DND-41 (cell line): ENCODE measurements at regions not wholly inside any gene's neighbourhood (a gene's known extent, or its start where the extent isn't known, plus 50 kb on each side); places are given as distances from the start of the nearest gene placed in this dataset.

Experiments used
- ATAC-seq: fragments of 200-7000 bp; cut with Tn5 transposase; 3 replicates; pipeline ENCODE4 v1.9.1; 2021; ENCODE audit warnings: low read depth; ENCODE audit not compliant: insufficient read depth
- DNase-seq: peaks from one replicate; pipeline ENCODE4 v3.0.0-alpha.2; 2020
- H2AFZ ChIP-seq: 2 replicates; pipeline ENCODE4 v1.6.0; 2012; ENCODE audit warnings: low read depth, low read length
- H3K27ac ChIP-seq: 2 replicates; pipeline ENCODE4 v1.5.1; 2012; ENCODE audit warnings: low read length, inconsistent platforms
- H3K27me3 ChIP-seq: fragments of 200-600 bp; sonication (generic); 2 replicates; pipeline ENCODE4 v1.6.0; 2012; ENCODE audit warnings: low read length, mild to moderate bottlenecking, inconsistent platforms; ENCODE audit not compliant: insufficient read depth, poor library complexity
- H3K36me3 ChIP-seq: 2 replicates; pipeline ENCODE4 v1.5.1; 2012; ENCODE audit warnings: low read length, inconsistent platforms; ENCODE audit not compliant: insufficient read depth
- H3K4me1 ChIP-seq: 2 replicates; pipeline ENCODE4 v1.5.1; 2012; ENCODE audit warnings: mild to moderate bottlenecking, low read length; ENCODE audit not compliant: insufficient read depth
- H3K4me2 ChIP-seq: 2 replicates; pipeline ENCODE4 v1.6.0; 2012; ENCODE audit warnings: mild to moderate bottlenecking, moderate library complexity, low read length, inconsistent platforms; ENCODE audit not compliant: insufficient read depth
- H3K4me3 ChIP-seq, 2 experiments: fragments of 200-600 bp in 1 of 2; shearing (Covaris generic) in 1 of 2; 2 replicates each; pipeline ENCODE4 v1.5.1; 2012 to 2016; ENCODE audit warnings: inconsistent platforms in 2 of 2, low read length in 2 of 2, mild to moderate bottlenecking in 2 of 2, low read depth in 1 of 2, moderate library complexity in 1 of 2
- H3K79me2 ChIP-seq: 2 replicates; pipeline ENCODE4 v1.6.0; 2012; ENCODE audit warnings: low read length, inconsistent platforms; ENCODE audit not compliant: insufficient read depth
- H3K9ac ChIP-seq: 2 replicates; pipeline ENCODE4 v1.6.0; 2012; ENCODE audit warnings: low read depth, mild to moderate bottlenecking, inconsistent platforms, low read length, moderate library complexity
- H3K9me3 ChIP-seq: 2 replicates; pipeline ENCODE4 v1.5.1; 2012; ENCODE audit warnings: low read length, moderate library complexity, mild to moderate bottlenecking, inconsistent platforms; ENCODE audit not compliant: insufficient read depth, severe bottlenecking
- H4K20me1 ChIP-seq: 2 replicates; pipeline ENCODE4 v1.6.0; 2012; ENCODE audit warnings: low read length; ENCODE audit not compliant: insufficient read depth
- CTCF ChIP-seq: IDR thresholded peaks from 2 replicates; pipeline ENCODE4 v1.5.1; 2012; ENCODE audit warnings: borderline replicate concordance, low read length, moderate library complexity, mild to moderate bottlenecking; ENCODE audit not compliant: poor library complexity, severe bottlenecking; ENCODE audit errors: extremely low read depth
- EZH2 ChIP-seq: IDR thresholded peaks from 3 replicates; pipeline ENCODE4 v1.6.1; 2012; ENCODE audit warnings: borderline replicate concordance, low read depth, mild to moderate bottlenecking, moderate library complexity, low read length, inconsistent platforms; ENCODE audit not compliant: severe bottlenecking

GRCh38 chr13:40471076-40471475 lies 195.4 kb downstream of the FOXO1 start:
- no peaks in the 10 kb centered on the region for H4K20me1 ChIP-seq
- ATAC-seq: no peak
- TF ChIP-seq CTCF: no peak
- TF ChIP-seq EZH2: no peak
- no peaks in the 10 kb centered on the region for H3K4me1 ChIP-seq
- DNase-seq: no peak
- H3K4me2 ChIP-seq: no peak overlapping the region
- H2AFZ ChIP-seq: no peak overlapping the region
- H3K27me3 ChIP-seq: peaks cover 3% of the 10 kb centered on the region
- no peak overlapping the region for H3K27ac ChIP-seq
- H3K9ac ChIP-seq: no peak overlapping the region
- no peak overlapping the region for H3K4me3 ChIP-seq
- no peaks in the 10 kb centered on the region for H3K79me2 ChIP-seq
- H3K36me3 ChIP-seq: no peaks in the 10 kb centered on the region
- no peaks in the 10 kb centered on the region for H3K9me3 ChIP-seq

DNA sequence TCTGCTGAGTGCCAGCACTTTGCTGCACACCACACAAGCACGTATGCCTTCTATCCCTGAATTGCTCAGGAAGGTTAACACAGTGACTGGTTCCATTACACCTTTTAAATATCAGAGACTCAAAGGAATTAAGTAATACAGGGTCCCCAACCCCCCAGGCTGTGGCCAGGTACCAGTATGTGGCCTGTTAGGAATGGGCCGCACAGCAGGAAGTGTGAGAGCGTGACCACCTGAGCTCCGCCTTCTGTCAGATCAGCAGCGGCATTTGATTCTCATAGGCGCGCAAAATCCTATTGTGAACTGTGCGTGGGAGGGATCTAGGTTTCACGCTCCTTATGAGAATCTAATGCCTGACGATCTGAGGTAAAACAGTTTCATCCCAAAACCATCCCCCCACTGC lies 194.5 kb downstream of the FOXO1 start:
- H3K4me2 ChIP-seq: no peak overlapping the region
- peaks cover 5% of the 10 kb centered on the region for H3K27me3 ChIP-seq
- no peak for TF ChIP-seq EZH2
- TF ChIP-seq CTCF: no peak
- H2AFZ ChIP-seq: no peak overlapping the region
- H3K9me3 ChIP-seq: no peaks in the 10 kb centered on the region
- no peaks in the 10 kb centered on the region for H3K36me3 ChIP-seq
- ATAC-seq (no peak), DNase-seq (no peak)
- H4K20me1 ChIP-seq: no peaks in the 10 kb centered on the region
- no peak overlapping the region for H3K4me3 ChIP-seq
- H3K79me2 ChIP-seq: no peaks in the 10 kb centered on the region
- H3K9ac ChIP-seq: no peak overlapping the region
- H3K4me1 ChIP-seq: no peaks in the 10 kb centered on the region
- no peak overlapping the region for H3K27ac ChIP-seq

DNA sequence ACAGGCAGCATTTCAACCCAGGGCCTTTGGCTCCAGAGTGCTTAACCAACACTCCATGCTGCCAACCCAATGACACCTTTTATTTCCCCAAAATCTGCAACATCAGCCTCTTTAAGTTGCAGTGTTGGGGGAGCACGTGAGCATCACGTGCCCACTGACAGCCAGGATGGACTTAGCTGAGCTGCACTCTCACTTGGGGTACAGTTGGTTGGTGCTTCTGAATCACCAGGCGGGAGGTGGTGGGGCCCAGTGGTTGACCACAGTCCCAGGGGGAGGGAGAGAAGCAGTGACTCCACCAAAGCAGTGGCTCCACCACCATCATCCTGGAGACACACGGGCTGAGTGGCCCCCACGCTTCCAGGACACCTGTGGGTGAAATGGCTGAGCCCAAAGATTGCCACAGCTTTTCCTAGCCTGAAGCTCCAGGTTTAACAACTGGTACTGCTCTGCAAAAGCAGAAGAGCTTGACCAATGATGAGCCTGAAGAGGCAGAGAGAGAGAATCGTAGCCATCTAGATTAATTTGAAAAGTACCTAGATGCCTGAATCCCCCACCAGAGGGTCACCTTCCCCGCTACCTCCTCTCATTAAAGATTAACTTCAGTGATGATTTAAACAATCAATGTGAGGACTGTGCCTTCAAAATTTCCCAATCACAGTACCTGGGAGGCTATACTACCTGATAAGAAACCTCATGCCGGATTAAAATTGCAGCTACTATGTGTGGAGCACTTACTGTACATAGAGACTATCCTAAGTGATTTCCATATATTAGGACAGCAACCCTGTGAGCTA lies 193.8 kb downstream of the FOXO1 start:
- ATAC-seq (no peak), DNase-seq (no peak)
- H3K4me2 ChIP-seq: no peak overlapping the region
- H3K4me3 ChIP-seq: no peak overlapping the region
- no peak overlapping the region for H3K9ac ChIP-seq
- no peaks in the 10 kb centered on the region for H3K9me3 ChIP-seq
- H3K27ac ChIP-seq: no peak overlapping the region
- no peaks in the 10 kb centered on the region for H3K79me2 ChIP-seq
- no peaks in the 10 kb centered on the region for H3K4me1 ChIP-seq
- no peaks in the 10 kb centered on the region for H4K20me1 ChIP-seq
- no peak overlapping the region for H2AFZ ChIP-seq
- H3K36me3 ChIP-seq: no peaks in the 10 kb centered on the region
- TF ChIP-seq EZH2: no peak
- no peak for TF ChIP-seq CTCF
- H3K27me3 ChIP-seq: peaks cover 5% of the 10 kb centered on the region

- Histone ChIP-seq H2AFZ (no peak overlapping the region), H3K9ac (no peak overlapping the region), H3K36me3 (no peaks in the 10 kb centered on the region), H3K27me3 (peaks cover 13% of the 10 kb centered on the region), H3K4me2 (no peak overlapping the region), H4K20me1 (no peaks in the 10 kb centered on the region), H3K79me2 (no peaks in the 10 kb centered on the region), H3K4me3 (no peak overlapping the region), H3K27ac (no peak overlapping the region), H3K4me1 (no peaks in the 10 kb centered on the region), H3K9me3 (no peaks in the 10 kb centered on the region)
- DNase-seq: no peak
- ATAC-seq: no peak
- TF ChIP-seq EZH2: no peak
- TF ChIP-seq CTCF: no peak
Measured at GRCh38 chr13:40475617-40476016, 190.8 kb downstream of the FOXO1 start.
